ENCODE measurements at regions not wholly inside any gene's neighbourhood (a gene's known extent, or its start where the extent isn't known, plus 50 kb on each side); places are given as distances from the start of the nearest gene placed in this dataset.
A peak's percentile ranks its signal among the peaks of the same experiment; 100 is the strongest.

- Histone ChIP-seq H2BK5ac (ENCODE audit: low read depth, low read length, poor library complexity, severe bottlenecking) (no peak overlapping the region), H4K8ac (ENCODE audit: low read length) (peak overlapping the region; percentile 70), H3K9me3 (ENCODE audit: control insufficient read depth, low read length) (no peaks in the 10 kb centered on the region), H2BK15ac (ENCODE audit: low read depth, poor library complexity, severe bottlenecking) (no peak overlapping the region), H3K79me1 (replicated peaks; ENCODE audit: low read length, poor library complexity, severe bottlenecking) (no peaks in the 10 kb centered on the region), H3K9ac (ENCODE audit: low read length) (no peak overlapping the region), H4K91ac (ENCODE audit: low read length) (peak overlapping the region; percentile 20), H2AK5ac (ENCODE audit: low read length, severe bottlenecking) (no peak overlapping the region), H3K27me3 (ENCODE audit: control insufficient read depth in 1 of 2, insufficient read depth in 1 of 2, low read length in 2 of 2) (no peaks in the 10 kb centered on the region), H2AFZ (ENCODE audit: low read depth, low read length) (no peak overlapping the region), H2BK12ac (ENCODE audit: low read length in 2 of 2) (peak overlapping the region; percentile 81 to 89), H3K4me3 (ENCODE audit: insufficient read depth in 1 of 2, low read depth in 1 of 2, low read length in 2 of 2) (no peak overlapping the region), H3K27ac (ENCODE audit: low read length, poor library complexity, severe bottlenecking) (no peak overlapping the region), H3K18ac (ENCODE audit: low read depth in 1 of 2, low read length in 2 of 2) (peak overlapping the region; percentile 65 to 85), H3K36me3 (ENCODE audit: control insufficient read depth in 1 of 2, insufficient read depth in 2 of 2, low read depth in 1 of 2, low read length in 2 of 2) (no peaks in the 10 kb centered on the region), H3K4ac (ENCODE audit: low read depth in 1 of 2, low read length in 2 of 2) (peak overlapping the region; percentile 7 to 71), H3K4me1 (ENCODE audit: control insufficient read depth, insufficient read depth, low read depth, low read length) (peaks cover 3% of the 10 kb centered on the region), H2BK120ac (ENCODE audit: low read depth, low read length) (peak overlapping the region; percentile 69), H3K4me2 (ENCODE audit: low read length, poor library complexity, severe bottlenecking) (no peak overlapping the region), H3K14ac (ENCODE audit: low read length in 2 of 2) (no peak overlapping the region), H3K23ac (ENCODE audit: low read length in 2 of 2) (no peak overlapping the region)
- DNase-seq: no peak
- 64% methylated on average over 3 of the region's 3 CpGs for WGBS
Measured at GRCh38 chr7:24025765-24026164, 258.2 kb upstream of the NPY start.

- peak overlapping the region; percentile 66 for H4K8ac ChIP-seq (ENCODE audit: low read length)
- H3K27ac ChIP-seq (ENCODE audit: low read length, poor library complexity, severe bottlenecking): no peak overlapping the region
- no peak overlapping the region for H2BK15ac ChIP-seq (ENCODE audit: low read depth, poor library complexity, severe bottlenecking)
- peak overlapping the region in 1 of 2 experiments; percentile 53 for H3K14ac ChIP-seq (ENCODE audit: low read length in 2 of 2)
- H4K91ac ChIP-seq (ENCODE audit: low read length): peak overlapping the region; percentile 93
- DNase-seq: peak; percentile 45
- H3K4ac ChIP-seq (ENCODE audit: low read depth in 1 of 2, low read length in 2 of 2): peak overlapping the region; percentile 47 to 77
- H2BK12ac ChIP-seq (ENCODE audit: low read length in 2 of 2): peak overlapping the region; percentile 37 to 97
- H3K9ac ChIP-seq (ENCODE audit: low read length): no peak overlapping the region
- H3K23ac ChIP-seq (ENCODE audit: low read length in 2 of 2): no peak overlapping the region
- H3K9me3 ChIP-seq (ENCODE audit: control insufficient read depth, low read length): no peaks in the 10 kb centered on the region
- H3K4me1 ChIP-seq (ENCODE audit: control insufficient read depth, insufficient read depth, low read depth, low read length): peaks cover 3% of the 10 kb centered on the region
- H2BK5ac ChIP-seq (ENCODE audit: low read depth, low read length, poor library complexity, severe bottlenecking): no peak overlapping the region
- no peaks in the 10 kb centered on the region for H3K27me3 ChIP-seq (ENCODE audit: control insufficient read depth in 1 of 2, insufficient read depth in 1 of 2, low read length in 2 of 2)
- H2AK5ac ChIP-seq (ENCODE audit: low read length, severe bottlenecking): no peak overlapping the region
- no peaks in the 10 kb centered on the region for H3K79me1 ChIP-seq (replicated peaks; ENCODE audit: low read length, poor library complexity, severe bottlenecking)
- H3K36me3 ChIP-seq (ENCODE audit: control insufficient read depth in 1 of 2, insufficient read depth in 2 of 2, low read depth in 1 of 2, low read length in 2 of 2): no peaks in the 10 kb centered on the region
- no peak overlapping the region for H3K4me3 ChIP-seq (ENCODE audit: insufficient read depth in 1 of 2, low read depth in 1 of 2, low read length in 2 of 2)
- H2BK120ac ChIP-seq (ENCODE audit: low read depth, low read length): peak overlapping the region; percentile 39
- peak overlapping the region; percentile 50 to 82 for H3K18ac ChIP-seq (ENCODE audit: low read depth in 1 of 2, low read length in 2 of 2)
- H3K4me2 ChIP-seq (ENCODE audit: low read length, poor library complexity, severe bottlenecking): no peak overlapping the region
- no peak overlapping the region for H2AFZ ChIP-seq (ENCODE audit: low read depth, low read length)
Measured at GRCh38 chr7:24026351-24026750, 257.6 kb upstream of the NPY start.

GRCh38 chr7:24029068-24029467 lies 254.9 kb upstream of the NPY start:
- no peak overlapping the region for H3K4me2 ChIP-seq (ENCODE audit: low read length, poor library complexity, severe bottlenecking)
- no peak overlapping the region for H3K23ac ChIP-seq (ENCODE audit: low read length in 2 of 2)
- H3K27ac ChIP-seq (ENCODE audit: low read length, poor library complexity, severe bottlenecking): no peak overlapping the region
- no peaks in the 10 kb centered on the region for H3K36me3 ChIP-seq (ENCODE audit: control insufficient read depth in 1 of 2, insufficient read depth in 2 of 2, low read depth in 1 of 2, low read length in 2 of 2)
- H3K4ac ChIP-seq (ENCODE audit: low read depth in 1 of 2, low read length in 2 of 2): no peak overlapping the region
- no peak overlapping the region for H4K91ac ChIP-seq (ENCODE audit: low read length)
- no peak overlapping the region for H2AK5ac ChIP-seq (ENCODE audit: low read length, severe bottlenecking)
- H2BK15ac ChIP-seq (ENCODE audit: low read depth, poor library complexity, severe bottlenecking): no peak overlapping the region
- H3K4me3 ChIP-seq (ENCODE audit: insufficient read depth in 1 of 2, low read depth in 1 of 2, low read length in 2 of 2): no peak overlapping the region
- no peak overlapping the region for H2BK120ac ChIP-seq (ENCODE audit: low read depth, low read length)
- peaks cover 3% of the 10 kb centered on the region for H3K4me1 ChIP-seq (ENCODE audit: control insufficient read depth, insufficient read depth, low read depth, low read length)
- 91% methylated on average over 1 of the region's 1 CpG for WGBS
- no peaks in the 10 kb centered on the region for H3K79me1 ChIP-seq (replicated peaks; ENCODE audit: low read length, poor library complexity, severe bottlenecking)
- H2BK12ac ChIP-seq (ENCODE audit: low read length in 2 of 2): no peak overlapping the region
- no peak overlapping the region for H4K8ac ChIP-seq (ENCODE audit: low read length)
- no peak overlapping the region for H3K18ac ChIP-seq (ENCODE audit: low read depth in 1 of 2, low read length in 2 of 2)
- no peak for DNase-seq
- no peaks in the 10 kb centered on the region for H3K27me3 ChIP-seq (ENCODE audit: control insufficient read depth in 1 of 2, insufficient read depth in 1 of 2, low read length in 2 of 2)
- H3K14ac ChIP-seq (ENCODE audit: low read length in 2 of 2): no peak overlapping the region
- H2BK5ac ChIP-seq (ENCODE audit: low read depth, low read length, poor library complexity, severe bottlenecking): no peak overlapping the region
- H3K9ac ChIP-seq (ENCODE audit: low read length): no peak overlapping the region
- no peak overlapping the region for H2AFZ ChIP-seq (ENCODE audit: low read depth, low read length)
- H3K9me3 ChIP-seq (ENCODE audit: control insufficient read depth, low read length): no peaks in the 10 kb centered on the region

- Histone ChIP-seq H3K18ac (ENCODE audit: low read depth in 1 of 2, low read length in 2 of 2) (no peak overlapping the region), H3K9me3 (ENCODE audit: control insufficient read depth, low read length) (peaks cover 4% of the 10 kb centered on the region), H2AK5ac (ENCODE audit: low read length, severe bottlenecking) (no peak overlapping the region), H2BK15ac (ENCODE audit: low read depth, poor library complexity, severe bottlenecking) (no peak overlapping the region), H4K91ac (ENCODE audit: low read length) (no peak overlapping the region), H3K4me1 (ENCODE audit: control insufficient read depth, insufficient read depth, low read depth, low read length) (no peaks in the 10 kb centered on the region), H3K27me3 (ENCODE audit: control insufficient read depth in 1 of 2, insufficient read depth in 1 of 2, low read length in 2 of 2) (no peaks in the 10 kb centered on the region), H3K9ac (ENCODE audit: low read length) (no peak overlapping the region), H3K4me3 (ENCODE audit: insufficient read depth in 1 of 2, low read depth in 1 of 2, low read length in 2 of 2) (no peak overlapping the region), H3K14ac (ENCODE audit: low read length in 2 of 2) (no peak overlapping the region), H3K36me3 (ENCODE audit: control insufficient read depth in 1 of 2, insufficient read depth in 2 of 2, low read depth in 1 of 2, low read length in 2 of 2) (no peaks in the 10 kb centered on the region), H4K8ac (ENCODE audit: low read length) (no peak overlapping the region), H3K4me2 (ENCODE audit: low read length, poor library complexity, severe bottlenecking) (no peak overlapping the region), H2BK5ac (ENCODE audit: low read depth, low read length, poor library complexity, severe bottlenecking) (no peak overlapping the region), H2BK12ac (ENCODE audit: low read length in 2 of 2) (no peak overlapping the region), H3K23ac (ENCODE audit: low read length in 2 of 2) (no peak overlapping the region), H2BK120ac (ENCODE audit: low read depth, low read length) (no peak overlapping the region), H3K79me1 (replicated peaks; ENCODE audit: low read length, poor library complexity, severe bottlenecking) (no peaks in the 10 kb centered on the region), H2AFZ (ENCODE audit: low read depth, low read length) (no peak overlapping the region), H3K4ac (ENCODE audit: low read depth in 1 of 2, low read length in 2 of 2) (no peak overlapping the region), H3K27ac (ENCODE audit: low read length, poor library complexity, severe bottlenecking) (no peak overlapping the region)
- WGBS: no CpG with 5 or more reads among the region's 1 CpG
- no peak for DNase-seq
Measured at GRCh38 chr7:24034251-24034650, 249.7 kb upstream of the NPY start.

Measured in mesenchymal stem cell (in vitro differentiated cells and primary cell).